PC-3 (cell line): ENCODE measurements at regions not wholly inside any gene's neighbourhood (a gene's known extent, or its start where the extent isn't known, plus 50 kb on each side); places are given as distances from the start of the nearest gene placed in this dataset.

Experiments
- EZH2 ChIP-seq: fragments of 300-600 bp; sonication (generic); IDR thresholded peaks from one replicate; pipeline ENCODE4 v1.6.1; 2017; ENCODE audit warnings: antibody characterized with exemption, mild to moderate bottlenecking, low read length; ENCODE audit not compliant: unreplicated experiment
- TF ChIP-seq, protein P1 (sequence below): fragments of 300-600 bp; sonication (generic); conservative IDR thresholded peaks from 2 replicates; pipeline ENCODE4 v1.5.1; 2017; ENCODE audit warnings: antibody characterized with exemption, low read depth, mild to moderate bottlenecking, low read length

DNA sequence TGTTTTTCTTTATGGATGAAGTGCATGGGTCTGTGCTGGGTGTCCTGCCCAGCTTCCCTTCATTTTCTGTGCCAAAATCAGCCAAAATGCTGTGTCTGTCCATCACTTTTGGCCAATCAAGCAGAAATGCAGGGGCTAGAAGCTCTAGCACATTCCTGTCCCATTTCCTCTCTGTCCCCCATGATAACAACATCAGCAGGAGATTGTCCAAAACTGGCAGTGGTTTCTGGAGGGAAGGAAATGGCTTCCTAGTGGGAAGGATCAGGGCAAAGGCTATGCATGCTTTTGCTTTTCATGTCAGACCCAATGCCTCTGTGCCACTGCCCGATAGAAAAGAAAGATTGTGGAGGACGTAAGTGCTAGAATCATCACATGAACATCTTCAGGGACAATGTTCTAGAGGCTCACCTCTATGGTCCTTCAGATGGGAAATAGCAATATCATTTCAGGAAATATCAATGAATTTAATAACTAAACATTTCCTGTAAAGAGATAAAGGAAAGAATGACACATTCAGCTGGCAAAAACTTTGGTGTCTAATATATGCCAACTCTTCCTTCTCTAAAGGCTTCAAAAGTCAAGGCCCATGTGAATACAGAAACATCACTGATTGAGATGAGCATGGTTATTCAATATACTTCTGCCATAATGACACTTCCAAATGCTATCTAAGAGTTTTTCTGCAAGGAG is 107.5 kb downstream of the SETD4 start:
- TF ChIP-seq, protein P1, sequence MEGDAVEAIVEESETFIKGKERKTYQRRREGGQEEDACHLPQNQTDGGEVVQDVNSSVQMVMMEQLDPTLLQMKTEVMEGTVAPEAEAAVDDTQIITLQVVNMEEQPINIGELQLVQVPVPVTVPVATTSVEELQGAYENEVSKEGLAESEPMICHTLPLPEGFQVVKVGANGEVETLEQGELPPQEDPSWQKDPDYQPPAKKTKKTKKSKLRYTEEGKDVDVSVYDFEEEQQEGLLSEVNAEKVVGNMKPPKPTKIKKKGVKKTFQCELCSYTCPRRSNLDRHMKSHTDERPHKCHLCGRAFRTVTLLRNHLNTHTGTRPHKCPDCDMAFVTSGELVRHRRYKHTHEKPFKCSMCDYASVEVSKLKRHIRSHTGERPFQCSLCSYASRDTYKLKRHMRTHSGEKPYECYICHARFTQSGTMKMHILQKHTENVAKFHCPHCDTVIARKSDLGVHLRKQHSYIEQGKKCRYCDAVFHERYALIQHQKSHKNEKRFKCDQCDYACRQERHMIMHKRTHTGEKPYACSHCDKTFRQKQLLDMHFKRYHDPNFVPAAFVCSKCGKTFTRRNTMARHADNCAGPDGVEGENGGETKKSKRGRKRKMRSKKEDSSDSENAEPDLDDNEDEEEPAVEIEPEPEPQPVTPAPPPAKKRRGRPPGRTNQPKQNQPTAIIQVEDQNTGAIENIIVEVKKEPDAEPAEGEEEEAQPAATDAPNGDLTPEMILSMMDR = no peak
- no peak for TF ChIP-seq EZH2
